HK-2 (cell line): ENCODE measurements at regions not wholly inside any gene's neighbourhood (a gene's known extent, or its start where the extent isn't known, plus 50 kb on each side); places are given as distances from the start of the nearest gene placed in this dataset.
A peak's percentile ranks its signal among the peaks of the same experiment; 100 is the strongest.

Experiments used
- DNase-seq: peaks from one replicate; pipeline ENCODE4 v3.0.0-alpha.2; 2018; ENCODE audit not compliant: unreplicated experiment

GRCh38 chr2:860259-860855, 90.3 kb upstream of the SNTG2 start:
- no peak for DNase-seq

- DNase-seq = no peak
Observed at GRCh38 chr2:858646-859045, 92.0 kb upstream of the SNTG2 start.

- no peak for DNase-seq
Observed at GRCh38 chr2:857937-858336, 92.7 kb upstream of the SNTG2 start.

- no peak for DNase-seq
Observed at GRCh38 chr2:857081-857480, 93.6 kb upstream of the SNTG2 start.

- no peak for DNase-seq
Observed at GRCh38 chr2:856456-856855, 94.2 kb upstream of the SNTG2 start.

- DNase-seq = no peak
Observed at GRCh38 chr2:856041-856440, 94.6 kb upstream of the SNTG2 start.

- DNase-seq = no peak
Observed at GRCh38 chr2:855177-855576, 95.5 kb upstream of the SNTG2 start.

- DNase-seq = peak; percentile 25
Observed at GRCh38 chr2:854460-854859, 96.2 kb upstream of the SNTG2 start.

- no peak for DNase-seq
Observed at GRCh38 chr2:853203-853870, 97.3 kb upstream of the SNTG2 start.

GRCh38 chr2:852168-852567, 98.5 kb upstream of the SNTG2 start:
- DNase-seq = no peak

GRCh38 chr2:851680-852079, 99.0 kb upstream of the SNTG2 start:
- DNase-seq = no peak

- no peak for DNase-seq
Observed at GRCh38 chr2:851078-851477, 99.6 kb upstream of the SNTG2 start.

GRCh38 chr2:850429-850828, 100.2 kb upstream of the SNTG2 start:
- no peak for DNase-seq

GRCh38 chr2:848099-848498, 102.5 kb upstream of the SNTG2 start:
- DNase-seq = no peak

- no peak for DNase-seq
Observed at GRCh38 chr2:847669-848068, 103.0 kb upstream of the SNTG2 start.

GRCh38 chr2:844715-845114, 105.9 kb upstream of the SNTG2 start:
- DNase-seq = no peak

- no peak for DNase-seq
Observed at GRCh38 chr2:842151-842803, 108.4 kb upstream of the SNTG2 start.

- DNase-seq = no peak
Observed at GRCh38 chr2:841036-841435, 109.6 kb upstream of the SNTG2 start.

- DNase-seq = no peak
Observed at GRCh38 chr2:834233-834632, 116.4 kb upstream of the SNTG2 start.

- no peak for DNase-seq
Observed at GRCh38 chr2:833180-833579, 117.5 kb upstream of the SNTG2 start.

GRCh38 chr2:832635-833034, 118.0 kb upstream of the SNTG2 start:
- no peak for DNase-seq

- no peak for DNase-seq
Observed at GRCh38 chr2:831622-832021, 119.0 kb upstream of the SNTG2 start.

- DNase-seq = no peak
Observed at GRCh38 chr2:831225-831536, 119.5 kb upstream of the SNTG2 start.
